ENCODE measurements at regions not wholly inside any gene's neighbourhood (a gene's known extent, or its start where the extent isn't known, plus 50 kb on each side); places are given as distances from the start of the nearest gene placed in this dataset.

GRCh38 chr3:109679664-109680063 lies 342.3 kb upstream of the DPPA4 start:
- no peak for DNase-seq (ENCODE audit: low read depth)
- no peak for TF ChIP-seq CTCF (IDR thresholded peaks at IDR 0.05; ENCODE audit: insufficient read depth, low read length, poor library complexity, severe bottlenecking)
- H3K36me3 ChIP-seq (ENCODE audit: control insufficient read depth, insufficient read depth, low read length), result no peaks in the 10 kb centered on the region
- H3K27me3 ChIP-seq (ENCODE audit: control insufficient read depth, insufficient read depth, low read length), result no peaks in the 10 kb centered on the region
- no peak overlapping the region for H3K4me3 ChIP-seq (ENCODE audit: low read depth, low read length)

- Histone ChIP-seq H3K4me3 (ENCODE audit: low read depth, low read length) (no peak overlapping the region), H3K36me3 (ENCODE audit: control insufficient read depth, insufficient read depth, low read length) (no peaks in the 10 kb centered on the region), H3K27me3 (ENCODE audit: control insufficient read depth, insufficient read depth, low read length) (no peaks in the 10 kb centered on the region)
- TF ChIP-seq CTCF (IDR thresholded peaks at IDR 0.05; ENCODE audit: insufficient read depth, low read length, poor library complexity, severe bottlenecking), result no peak
- DNase-seq (ENCODE audit: low read depth), result no peak
Observed at GRCh38 chr3:109683746-109684145, 346.4 kb upstream of the DPPA4 start.

- Histone ChIP-seq H3K4me3 (ENCODE audit: low read depth, low read length) (no peak overlapping the region), H3K36me3 (ENCODE audit: control insufficient read depth, insufficient read depth, low read length) (no peaks in the 10 kb centered on the region), H3K27me3 (ENCODE audit: control insufficient read depth, insufficient read depth, low read length) (no peaks in the 10 kb centered on the region)
- DNase-seq (ENCODE audit: low read depth), result peak; percentile 98
- TF ChIP-seq CTCF (IDR thresholded peaks at IDR 0.05; ENCODE audit: insufficient read depth, low read length, poor library complexity, severe bottlenecking), result no peak
Observed at GRCh38 chr3:109685084-109686079, 348.0 kb upstream of the DPPA4 start.

GRCh38 chr3:109687626-109688025 lies 350.3 kb upstream of the DPPA4 start:
- H3K36me3 ChIP-seq (ENCODE audit: control insufficient read depth, insufficient read depth, low read length), result no peaks in the 10 kb centered on the region
- no peak for DNase-seq (ENCODE audit: low read depth)
- no peak overlapping the region for H3K4me3 ChIP-seq (ENCODE audit: low read depth, low read length)
- no peaks in the 10 kb centered on the region for H3K27me3 ChIP-seq (ENCODE audit: control insufficient read depth, insufficient read depth, low read length)
- TF ChIP-seq CTCF (IDR thresholded peaks at IDR 0.05; ENCODE audit: insufficient read depth, low read length, poor library complexity, severe bottlenecking), result no peak

GRCh38 chr3:109696932-109697331 lies 359.6 kb upstream of the DPPA4 start:
- no peak for DNase-seq (ENCODE audit: low read depth)
- Histone ChIP-seq H3K36me3 (ENCODE audit: control insufficient read depth, insufficient read depth, low read length) (no peaks in the 10 kb centered on the region), H3K4me3 (ENCODE audit: low read depth, low read length) (no peak overlapping the region), H3K27me3 (ENCODE audit: control insufficient read depth, insufficient read depth, low read length) (no peaks in the 10 kb centered on the region)
- no peak for TF ChIP-seq CTCF (IDR thresholded peaks at IDR 0.05; ENCODE audit: insufficient read depth, low read length, poor library complexity, severe bottlenecking)

Measured in kidney epithelial cell (primary cell).